Fibroblast of the aortic adventitia (primary cell): ENCODE measurements at regions not wholly inside any gene's neighbourhood (a gene's known extent, or its start where the extent isn't known, plus 50 kb on each side); places are given as distances from the start of the nearest gene placed in this dataset.

ENCODE experiments used
- DNase-seq: peaks from one replicate; pipeline ENCODE4 v3.0.0-alpha.2; 2010; ENCODE audit warnings: low read depth
- H3K4me3 ChIP-seq: 2 replicates; pipeline ENCODE4 v1.5.1; 2011; ENCODE audit warnings: low read depth, mild to moderate bottlenecking, control low read depth, low read length, moderate library complexity
- CTCF ChIP-seq: IDR thresholded peaks from 2 replicates; pipeline ENCODE4 v1.5.1; 2011; ENCODE audit warnings: mild to moderate bottlenecking, low read length, control low read depth, inconsistent platforms; ENCODE audit not compliant: insufficient read depth

- no peak overlapping the region for H3K4me3 ChIP-seq
- TF ChIP-seq CTCF, result no peak
- DNase-seq, result no peak
These were observed 174.2 kb downstream of the KCNRG start for GRCh38 chr13:50189450-50189849.

- no peak for TF ChIP-seq CTCF
- H3K4me3 ChIP-seq, result no peak overlapping the region
- DNase-seq, result no peak
These were observed 175.8 kb downstream of the KCNRG start for GRCh38 chr13:50191004-50191403.

GRCh38 chr13:50192272-50192813 lies 177.1 kb downstream of the KCNRG start:
- no peak for DNase-seq
- H3K4me3 ChIP-seq, result no peak overlapping the region
- TF ChIP-seq CTCF, result no peak

- H3K4me3 ChIP-seq, result no peak overlapping the region
- no peak for TF ChIP-seq CTCF
- DNase-seq, result no peak
These were observed 179.8 kb downstream of the KCNRG start for GRCh38 chr13:50195045-50195444.

GRCh38 chr13:50196118-50196517 lies 180.9 kb downstream of the KCNRG start:
- no peak for DNase-seq
- no peak overlapping the region for H3K4me3 ChIP-seq
- TF ChIP-seq CTCF, result no peak

- TF ChIP-seq CTCF, result no peak
- DNase-seq, result peak; percentile 38
These were observed 182.5 kb downstream of the KCNRG start for GRCh38 chr13:50197705-50198104.

GRCh38 chr13:50198508-50198907 lies 183.3 kb downstream of the KCNRG start:
- H3K4me3 ChIP-seq, result no peak overlapping the region
- no peak for TF ChIP-seq CTCF
- peak; percentile 92 for DNase-seq

More at GRCh38 chr13:50197705-50198104, 182.5 kb downstream of the KCNRG start:
- H3K4me3 ChIP-seq, result no peak overlapping the region
